GM20000 (cell line): ENCODE measurements at regions not wholly inside any gene's neighbourhood (a gene's known extent, or its start where the extent isn't known, plus 50 kb on each side); places are given as distances from the start of the nearest gene placed in this dataset.

Source experiments
- DNase-seq: peaks from one replicate; pipeline ENCODE4 v3.0.0; 2012; ENCODE audit warnings: low spot score
- TF ChIP-seq, protein P1 (sequence below): IDR thresholded peaks from 2 replicates; pipeline ENCODE4 v1.5.1; 2012; ENCODE audit warnings: mild to moderate bottlenecking, control low read depth; ENCODE audit errors: extremely low read depth, missing control alignments

DNA sequence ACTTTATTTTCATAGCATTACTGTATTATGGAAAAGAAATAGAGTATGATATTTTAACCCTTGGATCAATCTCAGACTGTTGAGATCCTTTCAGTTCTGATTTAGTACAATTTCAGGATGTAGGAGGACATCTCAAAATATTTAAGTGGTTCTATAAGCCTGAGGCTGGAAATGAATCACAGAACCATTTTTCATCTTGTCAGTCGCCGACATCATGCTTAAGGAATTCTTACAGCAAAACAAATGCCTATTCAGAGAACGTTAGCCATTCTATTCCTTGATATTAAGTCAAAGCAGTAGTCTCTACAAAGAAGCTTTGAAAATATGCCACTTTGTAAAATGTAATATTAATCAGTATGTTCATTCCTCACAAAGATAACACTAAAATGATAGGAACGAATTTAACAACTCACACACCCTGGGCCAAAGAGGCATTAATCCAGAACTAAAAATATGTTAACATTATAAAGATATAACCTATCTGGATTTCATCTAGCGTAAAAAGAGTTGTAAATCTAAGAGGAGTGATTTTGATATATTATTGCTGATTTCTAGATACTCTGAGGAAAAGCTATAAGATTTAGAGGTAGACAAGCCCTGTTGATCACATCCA is 152.0 kb downstream of the GASK1B start:
- no peak for DNase-seq
- TF ChIP-seq, protein P1, sequence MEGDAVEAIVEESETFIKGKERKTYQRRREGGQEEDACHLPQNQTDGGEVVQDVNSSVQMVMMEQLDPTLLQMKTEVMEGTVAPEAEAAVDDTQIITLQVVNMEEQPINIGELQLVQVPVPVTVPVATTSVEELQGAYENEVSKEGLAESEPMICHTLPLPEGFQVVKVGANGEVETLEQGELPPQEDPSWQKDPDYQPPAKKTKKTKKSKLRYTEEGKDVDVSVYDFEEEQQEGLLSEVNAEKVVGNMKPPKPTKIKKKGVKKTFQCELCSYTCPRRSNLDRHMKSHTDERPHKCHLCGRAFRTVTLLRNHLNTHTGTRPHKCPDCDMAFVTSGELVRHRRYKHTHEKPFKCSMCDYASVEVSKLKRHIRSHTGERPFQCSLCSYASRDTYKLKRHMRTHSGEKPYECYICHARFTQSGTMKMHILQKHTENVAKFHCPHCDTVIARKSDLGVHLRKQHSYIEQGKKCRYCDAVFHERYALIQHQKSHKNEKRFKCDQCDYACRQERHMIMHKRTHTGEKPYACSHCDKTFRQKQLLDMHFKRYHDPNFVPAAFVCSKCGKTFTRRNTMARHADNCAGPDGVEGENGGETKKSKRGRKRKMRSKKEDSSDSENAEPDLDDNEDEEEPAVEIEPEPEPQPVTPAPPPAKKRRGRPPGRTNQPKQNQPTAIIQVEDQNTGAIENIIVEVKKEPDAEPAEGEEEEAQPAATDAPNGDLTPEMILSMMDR: no peak

DNA sequence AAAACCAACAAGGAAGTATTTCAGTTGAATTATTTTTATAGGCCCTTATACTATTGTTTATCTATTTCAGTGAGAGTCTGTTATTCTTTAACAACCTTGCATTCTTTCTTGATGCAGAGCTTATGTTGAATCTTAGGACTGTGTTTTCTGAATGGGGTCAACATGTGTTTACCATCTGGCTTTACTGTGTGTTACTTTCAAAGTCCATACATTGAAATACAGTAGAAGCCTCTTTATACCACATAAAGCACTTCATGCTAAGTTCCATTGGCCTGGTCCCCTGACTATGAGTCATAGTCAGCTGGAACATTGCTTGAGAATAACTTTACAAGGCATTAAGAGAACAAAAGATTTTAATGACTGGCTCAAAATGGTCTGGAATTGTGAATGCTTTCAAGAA is 152.6 kb downstream of the GASK1B start:
- TF ChIP-seq, protein P1: no peak
- no peak for DNase-seq

DNA sequence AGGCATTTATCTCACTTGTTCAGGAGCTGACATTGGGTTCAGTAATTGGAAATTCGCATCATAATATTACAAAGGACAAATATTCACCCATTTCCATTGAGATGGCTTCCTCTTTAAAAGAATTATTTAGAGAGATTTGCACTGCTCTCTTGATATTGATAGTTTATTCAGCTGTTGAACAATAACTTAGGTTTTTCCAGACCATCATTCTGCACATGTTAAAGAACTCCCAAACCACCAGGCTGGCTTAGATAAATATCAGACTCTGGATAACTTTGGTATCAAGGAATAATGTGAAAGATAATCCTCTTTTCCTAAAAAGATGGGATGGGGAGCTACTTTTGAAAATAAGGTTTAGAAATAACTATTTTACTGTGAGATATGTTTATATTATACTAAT is 154.0 kb downstream of the GASK1B start:
- DNase-seq: no peak
- TF ChIP-seq, protein P1: no peak

- no peak for DNase-seq
- TF ChIP-seq, protein P1: no peak
These were observed 154.5 kb downstream of the GASK1B start for GRCh38 chr4:158018221-158018830.

GRCh38 chr4:158016511-158016910 is 156.3 kb downstream of the GASK1B start:
- TF ChIP-seq, protein P1: no peak
- DNase-seq: no peak

GRCh38 chr4:158015241-158015640 is 157.6 kb downstream of the GASK1B start:
- DNase-seq: no peak
- TF ChIP-seq, protein P1: no peak

DNA sequence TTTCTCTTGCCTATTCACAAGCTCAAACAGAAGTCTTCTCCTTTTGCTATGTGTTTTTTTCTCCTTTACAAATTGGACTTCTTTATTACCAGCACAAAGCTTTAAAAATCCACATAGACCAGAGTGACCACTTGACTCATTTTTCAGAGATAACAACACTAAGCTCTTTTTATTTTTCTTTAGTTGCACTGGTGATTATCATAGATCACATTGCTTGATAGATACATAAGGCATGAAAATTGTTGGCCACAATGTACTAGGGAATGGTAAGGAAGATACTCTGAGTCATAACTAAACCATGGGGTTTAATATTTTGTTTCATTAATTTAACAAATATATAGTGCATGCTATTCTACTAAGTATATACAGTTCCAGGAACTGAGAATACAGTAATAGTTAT is 159.0 kb downstream of the GASK1B start:
- DNase-seq: no peak

More for the DNA sequence above, 159.0 kb downstream of the GASK1B start:
- TF ChIP-seq, protein P1: no peak
